ENCODE measurements at regions not wholly inside any gene's neighbourhood (a gene's known extent, or its start where the extent isn't known, plus 50 kb on each side); places are given as distances from the start of the nearest gene placed in this dataset.

DNA sequence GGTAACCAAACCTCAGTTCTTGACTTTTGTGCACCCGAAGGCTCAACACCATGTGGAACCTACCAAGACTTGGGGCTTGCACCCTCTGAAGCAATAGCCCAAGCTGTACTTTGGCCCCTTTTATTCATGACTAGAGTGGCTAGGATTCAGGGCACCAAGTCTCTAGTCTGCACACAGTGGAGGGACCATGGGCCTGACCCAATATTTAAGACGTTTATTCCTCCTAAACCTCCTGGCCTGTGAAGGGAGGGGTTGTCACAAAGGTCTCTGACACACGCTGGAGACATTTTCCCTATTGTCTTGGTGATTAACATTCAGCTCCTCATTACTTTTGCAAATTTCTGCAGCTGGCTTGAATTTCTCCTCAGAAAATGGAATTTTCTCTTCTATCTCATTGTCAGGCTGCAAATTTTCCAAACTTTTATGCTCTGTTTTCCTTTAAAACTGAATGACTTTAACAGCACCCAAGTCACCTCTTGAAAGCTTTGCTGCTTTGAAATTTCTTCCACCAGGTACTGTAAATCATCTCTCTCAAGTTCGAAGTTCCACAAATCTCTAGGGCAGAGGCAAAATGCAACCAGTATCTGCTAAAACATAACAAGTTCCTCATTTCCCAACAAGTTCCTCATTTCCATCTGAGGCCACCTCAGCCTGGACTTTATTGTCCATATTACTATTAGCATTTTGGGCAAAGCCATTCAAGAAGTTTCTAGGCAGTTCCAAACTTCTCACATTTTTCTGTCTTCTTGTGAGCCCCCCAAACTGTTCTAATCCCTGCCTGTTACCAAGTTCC, 481.4 kb upstream of the BTBD3 start:
- DNase-seq = peak; percentile 13 to 42

GRCh38 chr20:11437090-11437489, 480.6 kb upstream of the BTBD3 start:
- no peak for DNase-seq

GRCh38 chr20:11437611-11438380, 479.9 kb upstream of the BTBD3 start:
- DNase-seq = no peak

- no peak for DNase-seq
Measured at GRCh38 chr20:11438412-11438811, 479.3 kb upstream of the BTBD3 start.

- no peak for DNase-seq
Measured at GRCh38 chr20:11443382-11444119, 474.1 kb upstream of the BTBD3 start.

DNA sequence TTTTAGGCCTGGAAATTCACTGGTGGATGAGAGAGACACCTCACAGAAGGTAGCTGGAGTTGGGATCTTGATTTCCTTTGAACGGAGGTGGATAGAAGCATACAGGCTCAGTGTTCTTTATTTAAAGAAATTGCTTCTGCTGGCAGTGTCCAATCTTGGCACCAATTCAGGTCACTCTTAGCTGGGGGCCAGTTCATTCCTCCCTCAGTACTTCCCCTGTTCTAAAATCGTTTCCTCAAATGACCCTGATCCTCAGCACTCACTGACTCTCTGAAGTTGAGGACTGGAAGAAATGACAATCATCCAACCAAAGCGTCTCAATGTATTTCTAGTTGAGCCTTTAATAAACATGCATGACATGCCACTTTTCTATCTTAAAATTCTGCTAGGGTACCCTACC, 472.5 kb upstream of the BTBD3 start:
- no peak for DNase-seq

DNA sequence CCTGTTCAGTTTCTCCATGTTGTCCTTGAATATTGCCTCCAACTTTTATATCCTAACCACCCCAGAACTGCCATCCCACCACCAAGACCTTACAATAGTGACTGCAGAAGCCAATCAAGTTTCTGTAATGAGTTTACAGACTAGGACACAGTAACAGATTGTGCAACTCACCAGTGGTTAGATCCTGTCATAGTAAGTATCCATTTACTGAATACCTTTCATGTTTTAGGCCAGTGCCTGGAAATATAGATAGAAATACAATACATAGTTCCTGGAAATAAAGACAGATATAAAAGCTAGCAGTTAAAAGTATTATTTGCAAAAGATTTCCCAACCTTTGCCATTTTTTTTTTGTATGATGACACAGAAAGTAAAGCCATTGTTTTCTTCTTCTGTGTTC, 471.8 kb upstream of the BTBD3 start:
- DNase-seq = no peak

DNA sequence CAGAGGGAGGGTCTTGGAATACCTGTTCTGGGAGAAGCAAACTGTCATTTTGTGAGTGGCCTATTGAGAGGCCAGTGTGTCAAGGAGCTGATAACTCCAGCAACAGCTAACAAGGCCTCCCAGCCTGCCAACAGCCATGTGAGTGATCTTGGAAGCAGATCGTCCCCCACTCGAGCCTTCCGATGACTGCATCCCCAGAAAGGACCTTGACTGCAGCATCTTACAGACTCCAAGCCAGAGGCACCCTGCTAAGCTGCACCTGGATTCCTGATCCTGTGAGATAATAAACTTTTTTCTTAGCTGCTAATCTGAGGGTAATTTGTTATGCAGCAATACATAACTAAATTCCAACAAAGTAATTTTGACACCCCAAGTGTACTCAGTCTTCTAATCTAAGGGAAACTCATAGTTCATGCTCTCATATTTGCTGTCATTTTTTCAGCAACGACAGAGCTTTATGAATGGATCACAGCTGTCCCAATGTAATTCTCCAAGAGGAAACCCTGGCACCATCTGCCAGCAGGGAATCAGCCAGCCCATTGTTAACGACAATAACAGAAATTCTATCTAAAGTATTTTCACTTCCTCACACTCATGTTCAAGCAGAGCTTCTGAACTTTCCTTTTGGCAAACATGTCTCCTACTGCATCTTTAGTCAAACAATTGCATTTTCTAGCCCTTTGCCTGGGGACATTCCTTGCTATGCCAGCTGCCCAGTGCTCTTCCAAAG, 470.2 kb upstream of the BTBD3 start:
- no peak for DNase-seq

- DNase-seq = no peak
Measured at GRCh38 chr20:11448554-11448953, 469.1 kb upstream of the BTBD3 start.

- DNase-seq = no peak
Measured at GRCh38 chr20:11451793-11452291, 465.9 kb upstream of the BTBD3 start.

- DNase-seq = peak; percentile 52 to 63
Measured at GRCh38 chr20:11452326-11452725, 465.4 kb upstream of the BTBD3 start.

DNA sequence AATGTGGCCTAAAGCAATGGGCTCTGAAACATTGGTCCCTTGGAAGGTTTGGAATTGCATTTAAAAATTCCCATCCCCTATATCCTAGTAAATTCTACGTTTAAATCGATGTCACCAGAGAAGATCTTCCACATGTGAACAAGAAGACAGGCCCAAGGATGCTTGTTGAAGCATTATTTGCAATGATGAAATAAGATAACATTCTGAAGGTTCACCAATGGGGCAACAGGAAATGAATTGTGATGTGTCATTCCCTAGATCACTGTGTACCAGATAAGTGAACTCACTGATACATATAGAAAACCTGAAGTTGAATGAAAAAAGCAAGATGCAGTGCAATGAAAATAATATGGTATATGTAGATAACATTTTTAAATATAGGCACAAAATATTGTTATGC, 464.3 kb upstream of the BTBD3 start:
- peak in 1 of 2 donors; percentile 30 for DNase-seq

DNA sequence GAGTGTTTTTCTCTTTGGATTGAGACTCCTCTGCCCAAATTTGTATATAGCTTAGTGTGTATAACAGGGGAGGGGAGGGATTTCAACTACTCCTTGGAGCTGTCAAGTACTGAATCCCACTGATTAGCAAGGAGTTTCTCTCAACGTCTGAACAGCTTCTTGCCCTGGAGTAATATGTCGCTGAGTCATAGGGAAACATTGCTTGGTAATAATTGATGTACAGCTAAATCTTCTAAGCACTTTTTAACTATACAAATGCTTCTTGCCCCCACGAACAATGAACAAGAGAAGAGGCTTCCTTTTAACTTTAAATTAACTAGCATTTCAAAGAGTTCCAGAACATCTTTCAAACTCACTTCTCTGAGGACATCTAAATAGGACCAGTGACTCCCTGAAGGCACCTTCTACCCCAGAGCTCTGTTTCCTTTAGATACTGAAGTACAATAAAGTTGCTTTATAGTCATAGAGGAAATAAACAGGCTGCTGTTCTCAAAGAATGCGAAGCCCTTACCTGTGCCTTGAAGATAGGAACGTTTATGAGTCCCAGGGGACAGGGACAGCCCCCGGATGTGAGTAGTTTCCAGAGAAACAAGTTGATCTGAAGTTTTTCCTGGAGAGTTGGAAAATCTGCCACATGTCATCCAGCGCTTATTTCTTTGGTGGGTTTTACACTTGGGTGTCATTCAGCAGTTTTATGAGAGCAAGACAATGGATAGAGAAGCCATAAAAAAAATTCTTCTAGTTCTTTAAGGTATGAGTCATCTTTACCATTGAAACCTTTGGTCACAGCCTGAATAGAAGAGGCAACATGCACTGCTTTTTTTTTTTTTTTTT, 462.5 kb upstream of the BTBD3 start:
- DNase-seq = no peak

GRCh38 chr20:11457488-11457887, 460.2 kb upstream of the BTBD3 start:
- no peak for DNase-seq

GRCh38 chr20:11459090-11459890, 458.4 kb upstream of the BTBD3 start:
- peak; percentile 31 to 54 for DNase-seq

DNA sequence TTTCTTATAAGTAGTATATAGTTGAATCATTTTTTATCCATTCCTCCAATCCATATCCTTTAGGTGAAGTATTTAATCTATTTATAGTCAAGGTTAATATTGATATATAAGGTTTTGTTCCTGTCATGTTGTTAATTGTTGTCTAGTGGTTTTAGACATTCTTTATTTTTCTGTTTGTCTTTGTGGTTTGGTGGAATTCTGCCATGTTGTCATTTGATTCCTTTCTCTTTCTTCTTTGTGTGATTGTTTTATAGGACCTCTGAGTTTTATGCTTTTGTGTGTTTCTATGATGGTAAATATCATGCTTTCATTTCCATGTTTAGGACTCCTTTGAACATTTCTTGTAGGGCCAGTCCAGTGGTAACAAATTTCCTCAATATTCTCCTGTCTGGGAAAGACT, 450.3 kb upstream of the BTBD3 start:
- no peak for DNase-seq

GRCh38 chr20:11468880-11469279, 448.8 kb upstream of the BTBD3 start:
- no peak for DNase-seq

DNA sequence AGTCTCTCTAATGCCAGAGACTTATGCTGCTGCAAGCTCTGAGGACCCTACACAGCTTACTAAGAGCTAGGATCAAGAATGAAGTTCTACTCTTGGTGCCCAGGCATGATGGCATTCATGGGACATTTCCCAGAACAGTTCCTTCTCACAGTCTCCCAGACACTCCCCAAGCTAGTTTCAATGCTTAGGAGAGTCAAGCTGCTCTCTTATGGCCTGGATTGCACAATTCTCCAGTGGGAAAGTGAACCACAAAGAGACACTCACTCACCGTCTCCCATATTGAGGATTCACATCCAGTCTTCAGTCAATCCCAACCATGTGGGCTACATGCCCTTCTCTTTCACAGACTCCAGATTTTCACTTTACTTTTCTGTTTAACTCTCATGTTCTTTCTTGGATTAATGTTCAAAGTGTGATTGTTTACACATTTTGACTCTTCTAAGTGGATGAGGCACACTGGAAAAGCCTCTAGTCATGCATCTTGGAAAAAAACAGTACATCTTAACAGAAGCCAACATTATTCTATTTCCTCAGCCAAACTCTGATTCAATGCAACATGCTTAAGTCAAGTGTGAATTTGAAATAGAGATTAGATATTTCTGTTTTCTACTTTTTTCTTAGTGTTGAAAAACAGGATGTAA, 447.8 kb upstream of the BTBD3 start:
- no peak for DNase-seq

DNA sequence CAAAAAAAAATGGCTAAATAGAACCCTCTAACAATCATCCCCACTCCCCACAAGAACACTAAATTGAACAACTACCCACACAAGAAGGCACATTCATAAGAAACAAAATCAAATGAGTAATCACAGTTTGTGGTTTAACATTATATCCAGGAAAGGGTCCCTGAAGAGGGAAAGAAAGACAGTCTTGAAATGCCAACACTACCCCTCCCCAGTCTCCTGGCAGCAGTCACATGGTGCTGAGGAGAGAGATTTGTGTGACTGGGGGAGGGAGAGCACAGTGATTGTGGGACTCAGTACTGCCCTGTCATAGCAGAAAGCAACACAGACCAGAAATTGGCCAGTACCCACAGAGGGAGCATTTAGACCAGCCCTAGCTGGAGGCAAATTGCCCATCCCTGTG, 443.7 kb upstream of the BTBD3 start:
- DNase-seq = no peak

GRCh38 chr20:11483697-11484096, 434.0 kb upstream of the BTBD3 start:
- no peak for DNase-seq

All from inflammatory macrophage treated with lipopolysaccharide for 1 hour (primary cell).